ENCODE measurements at regions not wholly inside any gene's neighbourhood (a gene's known extent, or its start where the extent isn't known, plus 50 kb on each side); places are given as distances from the start of the nearest gene placed in this dataset.

- no peak for TF ChIP-seq POLR2A (IDR thresholded peaks at IDR 0.05; ENCODE audit: low read depth, low read length)
- TF ChIP-seq TAF1 (IDR thresholded peaks at IDR 0.05; ENCODE audit: borderline replicate concordance, low read depth, low read length) = no peak
Measured at GRCh38 chr15:57887825-57888224, 177.7 kb downstream of the ALDH1A2 start.
